Hepatocyte (in vitro differentiated cells): ENCODE measurements at regions not wholly inside any gene's neighbourhood (a gene's known extent, or its start where the extent isn't known, plus 50 kb on each side); places are given as distances from the start of the nearest gene placed in this dataset.

ENCODE experiments used
- DNase-seq: peaks from one replicate; pipeline ENCODE4 v3.0.0-alpha.2; 2016; ENCODE audit warnings: low spot score
- H2AFZ ChIP-seq: fragments of 200-600 bp; sonication (generic); 2 replicates; pipeline ENCODE4 v1.6.0; 2016; ENCODE audit warnings: antibody characterized with exemption, mild to moderate bottlenecking
- H3K27ac ChIP-seq: fragments of 200-600 bp; sonication (generic); 2 replicates; pipeline ENCODE4 v1.5.1; 2016; ENCODE audit warnings: mild to moderate bottlenecking
- H3K27me3 ChIP-seq: fragments of 200-600 bp; sonication (generic); 2 replicates; pipeline ENCODE4 v1.6.1; 2016
- H3K36me3 ChIP-seq: fragments of 200-600 bp; sonication (generic); replicated peaks from 2 replicates; pipeline ENCODE4 v1.5.1; 2016; ENCODE audit warnings: low read depth; ENCODE audit not compliant: insufficient read depth
- H3K4me1 ChIP-seq: fragments of 200-600 bp; sonication (generic); 2 replicates; pipeline ENCODE4 v1.5.1; 2016; ENCODE audit warnings: mild to moderate bottlenecking, moderate library complexity; ENCODE audit not compliant: insufficient read depth
- H3K4me2 ChIP-seq: fragments of 200-600 bp; sonication (generic); 2 replicates; pipeline ENCODE4 v1.6.0; 2016
- H3K4me3 ChIP-seq: fragments of 200-600 bp; sonication (generic); 2 replicates; pipeline ENCODE4 v1.5.1; 2016; ENCODE audit warnings: mild to moderate bottlenecking
- H3K79me2 ChIP-seq: fragments of 200-600 bp; sonication (generic); 2 replicates; pipeline ENCODE4 v1.6.0; 2017; ENCODE audit warnings: mild to moderate bottlenecking
- H3K9me2 ChIP-seq: fragments of 200-600 bp; sonication (generic); replicated peaks from 2 replicates; pipeline ENCODE4 v1.6.0; 2017; ENCODE audit warnings: mild to moderate bottlenecking; ENCODE audit not compliant: insufficient read depth
- H3K9me3 ChIP-seq: fragments of 200-600 bp; sonication (generic); 2 replicates; pipeline ENCODE4 v1.5.1; 2016; ENCODE audit warnings: low read depth, mild to moderate bottlenecking
- H4K20me1 ChIP-seq: fragments of 200-600 bp; sonication (generic); 2 replicates; pipeline ENCODE4 v1.6.0; 2016; ENCODE audit warnings: mild to moderate bottlenecking; ENCODE audit not compliant: insufficient read depth, poor library complexity, severe bottlenecking
- EZH2 ChIP-seq: fragments of 200-600 bp; sonication (generic); IDR thresholded peaks from 2 replicates; pipeline ENCODE4 v1.6.1; 2016; ENCODE audit warnings: antibody characterized with exemption, mild to moderate bottlenecking, borderline replicate concordance
- EZH2phosphoT487 ChIP-seq: fragments of 200-600 bp; sonication (generic); IDR thresholded peaks from one replicate; pipeline ENCODE4 v1.6.1; 2018; ENCODE audit warnings: antibody characterized with exemption, mild to moderate bottlenecking, low read depth, moderate library complexity; ENCODE audit not compliant: unreplicated experiment, severe bottlenecking
- WGBS: methylation state at CpG from one replicate; pipeline ENCODE4 v1.1.6; 2016; ENCODE audit warnings: low lambda C conversion rate; ENCODE audit errors: missing lambda C conversion rate; 5-methylcytosine and 5-hydroxymethylcytosine counted together
- TF ChIP-seq, protein P1 (sequence below): fragments of 200-600 bp; sonication (generic); IDR thresholded peaks from 2 replicates; pipeline ENCODE4 v1.5.1; 2016; ENCODE audit warnings: antibody characterized with exemption, mild to moderate bottlenecking; ENCODE audit not compliant: poor library complexity

DNA sequence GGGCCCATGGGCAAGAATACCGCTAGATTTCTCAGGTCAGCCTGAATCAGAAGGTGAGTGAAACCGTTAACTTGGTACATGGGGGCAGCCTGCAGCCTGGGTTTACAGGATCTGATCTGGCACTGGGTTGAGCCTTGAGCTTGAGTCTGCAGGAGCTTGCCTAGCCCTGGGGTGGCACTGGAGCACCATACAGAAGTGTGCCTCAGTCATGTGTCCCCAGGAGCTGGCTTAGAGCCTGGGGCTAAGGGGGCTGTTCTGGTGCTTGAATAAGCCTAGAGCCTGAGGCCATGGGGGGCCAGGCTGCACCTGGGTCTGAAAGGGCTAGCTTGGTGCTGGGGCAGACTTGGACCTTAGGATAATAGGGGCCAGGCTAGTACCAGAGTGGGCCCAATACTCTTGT is 457.2 kb upstream of the PBX1 start:
- no peaks in the 10 kb centered on the region for H3K4me1 ChIP-seq
- WGBS: 98% methylated on average over 2 of the region's 2 CpGs
- H3K36me3 ChIP-seq: no peaks in the 10 kb centered on the region
- no peaks in the 10 kb centered on the region for H3K9me2 ChIP-seq
- H3K9me3 ChIP-seq: no peaks in the 10 kb centered on the region
- no peak overlapping the region for H3K4me2 ChIP-seq
- no peak overlapping the region for H3K27ac ChIP-seq
- H3K4me3 ChIP-seq: no peak overlapping the region
- no peak for DNase-seq
- no peak overlapping the region for H2AFZ ChIP-seq
- TF ChIP-seq EZH2phosphoT487: no peak
- TF ChIP-seq EZH2: no peak
- TF ChIP-seq, protein P1, sequence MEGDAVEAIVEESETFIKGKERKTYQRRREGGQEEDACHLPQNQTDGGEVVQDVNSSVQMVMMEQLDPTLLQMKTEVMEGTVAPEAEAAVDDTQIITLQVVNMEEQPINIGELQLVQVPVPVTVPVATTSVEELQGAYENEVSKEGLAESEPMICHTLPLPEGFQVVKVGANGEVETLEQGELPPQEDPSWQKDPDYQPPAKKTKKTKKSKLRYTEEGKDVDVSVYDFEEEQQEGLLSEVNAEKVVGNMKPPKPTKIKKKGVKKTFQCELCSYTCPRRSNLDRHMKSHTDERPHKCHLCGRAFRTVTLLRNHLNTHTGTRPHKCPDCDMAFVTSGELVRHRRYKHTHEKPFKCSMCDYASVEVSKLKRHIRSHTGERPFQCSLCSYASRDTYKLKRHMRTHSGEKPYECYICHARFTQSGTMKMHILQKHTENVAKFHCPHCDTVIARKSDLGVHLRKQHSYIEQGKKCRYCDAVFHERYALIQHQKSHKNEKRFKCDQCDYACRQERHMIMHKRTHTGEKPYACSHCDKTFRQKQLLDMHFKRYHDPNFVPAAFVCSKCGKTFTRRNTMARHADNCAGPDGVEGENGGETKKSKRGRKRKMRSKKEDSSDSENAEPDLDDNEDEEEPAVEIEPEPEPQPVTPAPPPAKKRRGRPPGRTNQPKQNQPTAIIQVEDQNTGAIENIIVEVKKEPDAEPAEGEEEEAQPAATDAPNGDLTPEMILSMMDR: no peak
- no peaks in the 10 kb centered on the region for H4K20me1 ChIP-seq
- no peaks in the 10 kb centered on the region for H3K79me2 ChIP-seq
- H3K27me3 ChIP-seq: no peaks in the 10 kb centered on the region

DNA sequence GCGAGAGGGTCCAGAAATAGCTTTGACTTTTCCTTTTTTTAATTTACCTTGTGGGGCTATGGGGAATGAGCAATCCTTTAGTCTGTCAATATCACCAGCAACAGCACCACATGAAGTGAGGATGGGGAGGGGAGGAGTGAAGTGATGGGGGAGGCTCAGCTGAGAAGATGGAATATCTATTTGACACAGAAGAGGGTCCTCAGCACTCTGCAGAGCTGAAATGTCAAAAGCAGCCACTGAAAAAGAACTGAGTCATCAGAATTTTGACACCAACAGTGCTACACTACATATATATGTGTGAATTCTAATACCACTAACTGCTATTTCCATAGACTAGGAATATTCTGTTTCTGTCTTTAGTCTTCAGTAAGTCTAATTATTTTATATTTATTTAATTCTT is 427.0 kb upstream of the PBX1 start:
- H2AFZ ChIP-seq: no peak overlapping the region
- no peak for TF ChIP-seq EZH2phosphoT487
- TF ChIP-seq, protein P1: no peak
- no peak for TF ChIP-seq EZH2
- WGBS: 100% methylated on average over 1 of the region's 1 CpG
- no peaks in the 10 kb centered on the region for H3K36me3 ChIP-seq
- no peak overlapping the region for H3K27ac ChIP-seq
- no peak overlapping the region for H3K4me3 ChIP-seq
- H3K27me3 ChIP-seq: no peaks in the 10 kb centered on the region
- H3K4me1 ChIP-seq: no peaks in the 10 kb centered on the region
- DNase-seq: no peak
- no peaks in the 10 kb centered on the region for H3K9me3 ChIP-seq
- H3K4me2 ChIP-seq: no peak overlapping the region
- no peaks in the 10 kb centered on the region for H3K79me2 ChIP-seq
- H3K9me2 ChIP-seq: no peaks in the 10 kb centered on the region
- no peaks in the 10 kb centered on the region for H4K20me1 ChIP-seq

DNA sequence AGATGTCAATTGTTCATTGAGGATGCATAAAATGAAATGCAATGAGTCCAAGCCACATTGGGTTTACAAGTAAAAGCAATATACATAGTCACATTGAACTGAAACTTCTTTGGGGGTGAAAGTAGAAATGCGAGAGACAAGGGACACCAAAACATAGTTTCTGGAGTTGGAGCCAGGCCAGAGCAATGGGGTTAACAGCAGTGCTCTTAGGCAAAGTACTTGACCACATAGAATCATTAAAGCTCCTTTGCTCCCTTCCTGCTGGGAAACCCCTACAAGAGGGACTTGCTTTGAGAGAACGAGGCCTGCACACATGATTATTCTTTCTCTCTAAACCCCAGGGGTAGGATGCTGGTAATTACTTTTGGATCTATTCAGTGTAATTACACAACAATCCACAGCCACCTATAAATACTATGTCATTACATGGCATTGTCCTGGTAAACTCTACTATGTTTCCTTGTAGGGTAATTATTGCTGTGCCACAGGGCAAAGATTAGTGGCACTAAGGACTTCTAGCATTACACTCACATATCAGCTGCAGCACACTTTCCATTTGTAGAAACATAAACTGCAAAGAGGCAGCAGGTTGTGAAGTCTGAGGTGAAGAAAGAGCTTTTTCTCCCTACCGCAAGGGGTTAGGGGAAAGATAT is 421.6 kb upstream of the PBX1 start:
- no peaks in the 10 kb centered on the region for H3K9me2 ChIP-seq
- H3K36me3 ChIP-seq: no peaks in the 10 kb centered on the region
- no peaks in the 10 kb centered on the region for H4K20me1 ChIP-seq
- TF ChIP-seq, protein P1: no peak
- no peak for TF ChIP-seq EZH2
- no peak for TF ChIP-seq EZH2phosphoT487
- no peaks in the 10 kb centered on the region for H3K79me2 ChIP-seq
- no peak overlapping the region for H3K4me3 ChIP-seq
- WGBS: 83% methylated on average over 3 of the region's 3 CpGs
- DNase-seq: no peak
- H3K27me3 ChIP-seq: no peaks in the 10 kb centered on the region
- no peaks in the 10 kb centered on the region for H3K9me3 ChIP-seq
- H2AFZ ChIP-seq: no peak overlapping the region
- H3K4me1 ChIP-seq: no peaks in the 10 kb centered on the region
- H3K4me2 ChIP-seq: no peak overlapping the region
- H3K27ac ChIP-seq: no peak overlapping the region

DNA sequence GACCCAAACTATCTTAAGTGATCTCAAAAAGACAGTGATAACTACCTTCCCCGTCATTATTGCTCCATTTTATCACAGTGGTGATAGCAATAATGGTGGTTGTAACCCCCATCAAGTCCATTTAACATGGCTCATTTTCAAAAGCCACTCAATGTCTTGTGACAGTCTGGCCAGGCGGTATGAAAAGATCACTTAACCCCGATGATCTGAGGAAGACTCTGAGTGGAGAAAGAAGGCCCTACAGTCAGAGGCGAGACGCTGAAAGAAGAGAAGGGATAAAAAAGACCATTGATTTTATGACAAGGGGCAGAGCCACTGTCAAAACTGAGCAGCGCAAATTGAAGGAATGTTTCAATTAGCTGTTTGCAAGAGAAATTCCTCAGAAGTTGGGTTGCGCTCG is 417.2 kb upstream of the PBX1 start:
- WGBS: 52% methylated on average over 8 of the region's 8 CpGs
- Histone ChIP-seq H3K9me3 (no peaks in the 10 kb centered on the region), H3K27me3 (no peaks in the 10 kb centered on the region), H3K4me2 (no peak overlapping the region), H3K4me3 (no peak overlapping the region), H3K4me1 (no peaks in the 10 kb centered on the region), H2AFZ (no peak overlapping the region), H3K79me2 (no peaks in the 10 kb centered on the region), H3K9me2 (no peaks in the 10 kb centered on the region), H3K27ac (no peak overlapping the region), H3K36me3 (no peaks in the 10 kb centered on the region), H4K20me1 (no peaks in the 10 kb centered on the region)
- TF ChIP-seq EZH2 (no peak), EZH2phosphoT487 (no peak)
- TF ChIP-seq, protein P1: no peak
- DNase-seq: no peak
